ENCODE measurements at regions not wholly inside any gene's neighbourhood (a gene's known extent, or its start where the extent isn't known, plus 50 kb on each side); places are given as distances from the start of the nearest gene placed in this dataset.
"Not testable (repeated sequence)": the region's sequence is repeated elsewhere in the genome, so short reads cannot be mapped to it uniquely, and the experiment has no call there.

GRCh38 chr6:44049989-44050871, 77.0 kb downstream of the MRPL14 start:
- no peak for DNase-seq

- DNase-seq, result no peak
These were observed 77.9 kb downstream of the MRPL14 start for GRCh38 chr6:44049163-44049988.

- no peak for DNase-seq
These were observed 79.0 kb downstream of the MRPL14 start for GRCh38 chr6:44048277-44048676.

GRCh38 chr6:44047801-44048200, 79.5 kb downstream of the MRPL14 start:
- DNase-seq, result no peak

GRCh38 chr6:44047179-44047546, 80.1 kb downstream of the MRPL14 start:
- no peak for DNase-seq

- DNase-seq, result no peak
These were observed 80.6 kb downstream of the MRPL14 start for GRCh38 chr6:44046516-44047178.

GRCh38 chr6:44045672-44046015, 81.6 kb downstream of the MRPL14 start:
- no peak for DNase-seq

GRCh38 chr6:44044940-44045671, 82.1 kb downstream of the MRPL14 start:
- DNase-seq, result no peak

GRCh38 chr6:44044154-44044539, 83.1 kb downstream of the MRPL14 start:
- DNase-seq, result no peak

GRCh38 chr6:44043479-44044153, 83.6 kb downstream of the MRPL14 start:
- no peak for DNase-seq

GRCh38 chr6:44042989-44043478, 84.2 kb downstream of the MRPL14 start:
- no peak for DNase-seq

- no peak for DNase-seq
These were observed 84.8 kb downstream of the MRPL14 start for GRCh38 chr6:44042261-44042988.

- no peak for DNase-seq
These were observed 85.6 kb downstream of the MRPL14 start for GRCh38 chr6:44041461-44042260.

- DNase-seq, result no peak
These were observed 86.5 kb downstream of the MRPL14 start for GRCh38 chr6:44040786-44041185.

- no peak for DNase-seq
These were observed 87.4 kb downstream of the MRPL14 start for GRCh38 chr6:44039839-44040350.

- DNase-seq, result no peak
These were observed 88.0 kb downstream of the MRPL14 start for GRCh38 chr6:44039191-44039719.

GRCh38 chr6:44038543-44039065, 88.6 kb downstream of the MRPL14 start:
- DNase-seq, result no peak

GRCh38 chr6:44037847-44038542, 89.3 kb downstream of the MRPL14 start:
- DNase-seq, result no peak

GRCh38 chr6:44037276-44037675, 90.0 kb downstream of the MRPL14 start:
- not testable (repeated sequence) for DNase-seq

All from NCI-H1417 treated with DMSO at 0.1 percent for 48 hours (cell line).